GM21786 (cell line): ENCODE measurements at regions not wholly inside any gene's neighbourhood (a gene's known extent, or its start where the extent isn't known, plus 50 kb on each side); places are given as distances from the start of the nearest gene placed in this dataset.
A peak's percentile ranks its signal among the peaks of the same experiment; 100 is the strongest.
"Not testable (repeated sequence)": the region's sequence is repeated elsewhere in the genome, so short reads cannot be mapped to it uniquely, and the experiment has no call there.

Experiments
- ATAC-seq: cut with Tn5 transposase; IDR thresholded peaks from one replicate; pipeline ENCODE4 v1.9.1; 2021; ENCODE audit not compliant: unreplicated experiment

GRCh38 chrX:75673468-75673867 is 111.6 kb downstream of the MAGEE2 start:
- ATAC-seq = no peak

- ATAC-seq = no peak
Measured at GRCh38 chrX:75655627-75656026, 129.4 kb downstream of the MAGEE2 start.

GRCh38 chrX:75649829-75650228 is 127.0 kb upstream of the ZDHHC15 start:
- ATAC-seq = no peak

- no peak for ATAC-seq
Measured at GRCh38 chrX:75648803-75649588, 126.2 kb upstream of the ZDHHC15 start.

- ATAC-seq = no peak
Measured at GRCh38 chrX:75642811-75643361, 120.0 kb upstream of the ZDHHC15 start.

- ATAC-seq = no peak
Measured at GRCh38 chrX:75638332-75638731, 115.5 kb upstream of the ZDHHC15 start.

GRCh38 chrX:75625232-75625631 is 102.4 kb upstream of the ZDHHC15 start:
- no peak for ATAC-seq

- no peak for ATAC-seq
Measured at GRCh38 chrX:75623535-75623934, 100.7 kb upstream of the ZDHHC15 start.

GRCh38 chrX:75609406-75609805 is 86.6 kb upstream of the ZDHHC15 start:
- ATAC-seq = no peak

- ATAC-seq = peak; percentile 47
Measured at GRCh38 chrX:75603833-75604232, 81.0 kb upstream of the ZDHHC15 start.

GRCh38 chrX:75602022-75602421 is 79.2 kb upstream of the ZDHHC15 start:
- not testable (repeated sequence) for ATAC-seq

- no peak for ATAC-seq
Measured at GRCh38 chrX:75596178-75596577, 73.3 kb upstream of the ZDHHC15 start.

GRCh38 chrX:75593186-75593585 is 70.3 kb upstream of the ZDHHC15 start:
- ATAC-seq = not testable (repeated sequence)

GRCh38 chrX:75582511-75582910 is 59.7 kb upstream of the ZDHHC15 start:
- ATAC-seq = no peak
